ENCODE measurements at regions not wholly inside any gene's neighbourhood (a gene's known extent, or its start where the extent isn't known, plus 50 kb on each side); places are given as distances from the start of the nearest gene placed in this dataset.

DNA sequence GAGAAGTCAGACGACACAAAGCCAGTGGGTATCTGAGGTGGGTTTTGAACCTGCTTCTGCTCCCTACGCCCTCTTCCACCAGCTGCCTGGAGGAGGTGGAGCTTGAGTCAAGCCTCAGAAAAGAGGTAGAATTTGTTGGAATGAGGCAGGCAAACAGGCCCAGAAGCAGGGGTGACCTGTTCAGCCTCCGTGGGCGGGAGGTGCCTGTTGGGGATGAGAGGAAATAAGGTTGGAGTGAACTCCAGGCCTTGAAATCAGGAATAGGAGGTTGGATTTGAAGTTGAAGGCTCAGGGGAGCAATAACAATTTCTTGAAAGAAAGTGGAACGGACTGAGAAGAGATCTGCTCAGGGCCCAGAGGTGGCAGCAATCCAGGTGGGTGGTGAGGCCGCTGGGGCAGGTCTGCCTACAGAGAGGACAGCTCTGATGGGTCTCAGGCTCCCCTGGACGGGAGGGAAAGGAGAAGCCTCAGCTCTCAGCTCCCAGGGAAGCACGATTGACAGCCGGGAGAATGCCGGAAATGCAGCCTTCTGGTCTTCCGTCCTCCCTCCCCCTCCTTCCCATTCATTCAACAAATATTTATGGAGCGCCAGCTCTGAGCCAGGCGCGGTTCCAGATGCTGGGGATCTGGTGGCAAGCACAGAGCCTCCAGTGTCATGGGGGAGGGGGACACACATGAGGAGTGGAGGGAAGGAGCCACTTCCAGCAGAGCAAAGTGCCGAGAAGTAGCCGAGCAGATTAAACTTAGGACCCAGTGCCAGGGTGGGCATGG lies 61.9 kb upstream of the CIBAR2 start:
- Histone ChIP-seq H3K36me3 (ENCODE audit: control insufficient read depth in 2 of 2, extremely low read depth in 1 of 2, insufficient read depth in 2 of 2, low read length in 2 of 2) (no peaks in the 10 kb centered on the region), H4K20me1 (ENCODE audit: control insufficient read depth, extremely low read depth, insufficient read depth, low read length) (no peaks in the 10 kb centered on the region), H3K27me3 (ENCODE audit: control insufficient read depth, extremely low read depth, insufficient read depth, low read length) (peaks cover 11% of the 10 kb centered on the region), H3K27ac (ENCODE audit: control insufficient read depth, insufficient read depth, low read length) (peak overlapping the region; percentile 59), H2AFZ (ENCODE audit: control insufficient read depth, low read length) (peak overlapping the region; percentile 10), H3K4me3 (ENCODE audit: control insufficient read depth in 2 of 3, extremely low read depth in 1 of 3, insufficient read depth in 2 of 3, low read depth in 1 of 3, low read length in 3 of 3) (peak overlapping the region in 1 of 3 experiments; percentile 13), H3K9me3 (ENCODE audit: control insufficient read depth, low read depth, low read length) (no peaks in the 10 kb centered on the region), H3K9me1 (ENCODE audit: control insufficient read depth, extremely low read depth, insufficient read depth, low read length) (no peaks in the 10 kb centered on the region), H3K4me2 (ENCODE audit: control insufficient read depth, extremely low read depth, insufficient read depth, low read depth, low read length) (peak overlapping the region; percentile 47), H3K79me2 (ENCODE audit: control insufficient read depth, insufficient read depth, low read length) (peaks cover 4% of the 10 kb centered on the region), H3K4me1 (ENCODE audit: control insufficient read depth, extremely low read depth, insufficient read depth, low read length) (peaks cover 36% of the 10 kb centered on the region), H3K9ac (ENCODE audit: control insufficient read depth, extremely low read depth, insufficient read depth, low read length) (peak overlapping the region; percentile 50)
- dilution Hi-C loops (cut with MboI; ENCODE audit: extremely low pct_ligation_motif_present, low sequenced_read_pairs) = no loop called here
- FAIRE-seq (peak; percentile 81), DNase-seq (ENCODE audit: low read depth, low spot score) (no peak)
- no peak for TF ChIP-seq CTCF (optimal IDR thresholded peaks at IDR 0.05 in 1 of 3, IDR thresholded peaks at IDR 0.05 in 1 of 3, conservative IDR thresholded peaks at IDR 0.05 in 1 of 3; ENCODE audit: extremely low read depth in 1 of 3, insufficient read depth in 2 of 3, low read length in 3 of 3)
- TF ChIP-seq EZH2 (IDR thresholded peaks at IDR 0.05; ENCODE audit: low read length) = no peak

DNA sequence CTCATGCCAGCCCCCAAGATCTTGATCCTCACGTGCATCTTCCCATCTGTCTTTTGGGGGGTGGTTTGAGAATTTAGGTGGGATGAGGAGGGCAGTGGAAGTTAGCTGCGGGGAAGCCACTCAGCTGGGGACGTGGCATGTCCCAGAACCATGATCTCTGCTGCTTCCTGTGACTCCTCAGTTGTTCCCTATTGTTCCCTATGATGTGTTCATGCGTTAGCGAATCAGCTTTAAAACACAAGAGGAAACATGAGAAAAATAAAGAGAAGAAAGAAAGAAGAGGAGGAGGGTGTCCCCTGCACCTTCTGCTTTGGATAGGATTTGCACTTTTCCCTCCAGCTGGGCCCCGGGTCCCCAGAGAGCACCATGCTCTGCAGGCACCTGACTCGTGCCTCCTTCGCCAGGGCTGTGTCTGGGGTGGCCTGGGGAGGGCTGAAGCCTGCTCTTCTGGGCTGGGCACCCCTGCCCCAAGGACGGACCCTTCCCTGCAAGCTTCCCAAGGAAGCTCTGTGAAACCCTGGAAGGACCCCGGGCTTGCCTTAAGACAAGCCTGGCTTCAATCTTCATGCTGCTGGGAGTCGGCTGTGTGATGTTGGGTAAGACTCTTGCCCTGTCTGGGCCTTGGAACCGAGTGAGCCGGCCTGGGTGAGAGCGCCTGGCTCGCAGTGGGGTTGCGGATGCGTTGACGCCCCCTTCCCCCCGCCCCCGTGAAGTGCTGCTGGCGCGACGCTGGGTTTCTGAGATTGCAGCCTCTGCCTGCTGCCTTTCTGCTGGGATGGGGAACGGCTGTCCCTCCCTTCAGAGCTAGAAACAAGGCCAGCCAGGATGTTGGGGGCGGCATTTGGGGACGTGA lies 62.8 kb upstream of the CIBAR2 start:
- DNase-seq (ENCODE audit: low read depth, low spot score) = no peak
- Histone ChIP-seq H3K9ac (ENCODE audit: control insufficient read depth, extremely low read depth, insufficient read depth, low read length) (no peak overlapping the region), H3K27me3 (ENCODE audit: control insufficient read depth, extremely low read depth, insufficient read depth, low read length) (peaks cover 10% of the 10 kb centered on the region), H3K4me2 (ENCODE audit: control insufficient read depth, extremely low read depth, insufficient read depth, low read depth, low read length) (peak overlapping the region; percentile 47), H3K4me1 (ENCODE audit: control insufficient read depth, extremely low read depth, insufficient read depth, low read length) (peaks cover 36% of the 10 kb centered on the region), H3K27ac (ENCODE audit: control insufficient read depth, insufficient read depth, low read length) (no peak overlapping the region), H3K79me2 (ENCODE audit: control insufficient read depth, insufficient read depth, low read length) (peaks cover 4% of the 10 kb centered on the region), H3K36me3 (ENCODE audit: control insufficient read depth in 2 of 2, extremely low read depth in 1 of 2, insufficient read depth in 2 of 2, low read length in 2 of 2) (no peaks in the 10 kb centered on the region), H2AFZ (ENCODE audit: control insufficient read depth, low read length) (no peak overlapping the region), H3K4me3 (ENCODE audit: control insufficient read depth in 2 of 3, extremely low read depth in 1 of 3, insufficient read depth in 2 of 3, low read depth in 1 of 3, low read length in 3 of 3) (no peak overlapping the region), H4K20me1 (ENCODE audit: control insufficient read depth, extremely low read depth, insufficient read depth, low read length) (no peaks in the 10 kb centered on the region), H3K9me1 (ENCODE audit: control insufficient read depth, extremely low read depth, insufficient read depth, low read length) (no peaks in the 10 kb centered on the region), H3K9me3 (ENCODE audit: control insufficient read depth, low read depth, low read length) (no peaks in the 10 kb centered on the region)
- no peak for TF ChIP-seq CTCF (optimal IDR thresholded peaks at IDR 0.05 in 1 of 3, IDR thresholded peaks at IDR 0.05 in 1 of 3, conservative IDR thresholded peaks at IDR 0.05 in 1 of 3; ENCODE audit: extremely low read depth in 1 of 3, insufficient read depth in 2 of 3, low read length in 3 of 3)
- TF ChIP-seq EZH2 (IDR thresholded peaks at IDR 0.05; ENCODE audit: low read length) = no peak
- dilution Hi-C loops (cut with MboI; ENCODE audit: extremely low pct_ligation_motif_present, low sequenced_read_pairs) = no loop called here
- FAIRE-seq = no peak
